HG03460 (cell line): ENCODE measurements at regions not wholly inside any gene's neighbourhood (a gene's known extent, or its start where the extent isn't known, plus 50 kb on each side); places are given as distances from the start of the nearest gene placed in this dataset.

Experiments
- ATAC-seq: cut with Tn5 transposase; IDR thresholded peaks from one replicate; pipeline ENCODE4 v1.9.1; 2021; ENCODE audit not compliant: unreplicated experiment

GRCh38 chr2:34371711-34372110 lies 772.6 kb upstream of the FAM98A start:
- ATAC-seq: no peak

- ATAC-seq: no peak
These were observed 769.2 kb upstream of the FAM98A start for GRCh38 chr2:34368304-34368703.

- no peak for ATAC-seq
These were observed 766.8 kb upstream of the FAM98A start for GRCh38 chr2:34365932-34366331.

- no peak for ATAC-seq
These were observed 766.4 kb upstream of the FAM98A start for GRCh38 chr2:34365512-34365911.

- ATAC-seq: no peak
These were observed 754.5 kb upstream of the FAM98A start for GRCh38 chr2:34353509-34354113.

- ATAC-seq: no peak
These were observed 750.4 kb upstream of the FAM98A start for GRCh38 chr2:34349527-34349926.

GRCh38 chr2:34345030-34345429 lies 745.9 kb upstream of the FAM98A start:
- ATAC-seq: no peak

GRCh38 chr2:34340307-34340706 lies 741.2 kb upstream of the FAM98A start:
- ATAC-seq: no peak

- no peak for ATAC-seq
These were observed 738.6 kb upstream of the FAM98A start for GRCh38 chr2:34337735-34338134.

GRCh38 chr2:34332813-34333212 lies 733.7 kb upstream of the FAM98A start:
- no peak for ATAC-seq

GRCh38 chr2:34320056-34320455 lies 721.0 kb upstream of the FAM98A start:
- ATAC-seq: no peak

- no peak for ATAC-seq
These were observed 718.7 kb upstream of the FAM98A start for GRCh38 chr2:34317797-34318196.

GRCh38 chr2:34316788-34317187 lies 717.7 kb upstream of the FAM98A start:
- no peak for ATAC-seq

GRCh38 chr2:34311816-34312215 lies 712.7 kb upstream of the FAM98A start:
- no peak for ATAC-seq

GRCh38 chr2:34308140-34308539 lies 709.0 kb upstream of the FAM98A start:
- ATAC-seq: no peak

- no peak for ATAC-seq
These were observed 708.5 kb upstream of the FAM98A start for GRCh38 chr2:34307636-34308035.

GRCh38 chr2:34306745-34307144 lies 707.6 kb upstream of the FAM98A start:
- no peak for ATAC-seq

GRCh38 chr2:34305587-34305986 lies 706.5 kb upstream of the FAM98A start:
- ATAC-seq: no peak

GRCh38 chr2:34294961-34295360 lies 695.9 kb upstream of the FAM98A start:
- no peak for ATAC-seq

- peak; percentile 83 for ATAC-seq
These were observed 692.0 kb upstream of the FAM98A start for GRCh38 chr2:34291076-34291475.

GRCh38 chr2:34288016-34288415 lies 688.9 kb upstream of the FAM98A start:
- ATAC-seq: no peak

- ATAC-seq: no peak
These were observed 681.5 kb upstream of the FAM98A start for GRCh38 chr2:34280606-34281005.

- ATAC-seq: no peak
These were observed 668.0 kb upstream of the FAM98A start for GRCh38 chr2:34266908-34267697.
